ENCODE measurements at regions not wholly inside any gene's neighbourhood (a gene's known extent, or its start where the extent isn't known, plus 50 kb on each side); places are given as distances from the start of the nearest gene placed in this dataset.

DNA sequence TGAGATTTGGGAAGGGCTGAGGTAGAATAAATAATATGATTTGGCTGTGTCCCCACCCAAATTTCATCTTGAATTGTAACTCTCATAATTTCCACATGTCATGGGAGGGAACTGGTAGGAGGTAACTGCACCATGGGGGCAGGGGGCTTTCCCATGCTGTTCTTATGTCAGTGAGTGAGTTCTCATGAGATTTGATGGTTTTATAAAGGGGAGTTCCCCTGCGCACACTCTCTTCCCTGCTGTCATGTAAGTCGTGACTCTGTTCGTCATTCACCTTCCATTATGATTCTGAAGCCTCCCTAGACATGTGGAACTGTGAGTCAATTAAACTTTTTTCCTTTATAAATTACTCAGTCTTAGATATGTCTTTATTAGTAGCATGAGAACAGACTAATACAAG, 115.5 kb upstream of the STARD4 start:
- Histone ChIP-seq H3K36me3 (ENCODE audit: control insufficient read depth, insufficient read depth, low read length) (no peaks in the 10 kb centered on the region), H2AK9ac (replicated peaks; ENCODE audit: low read depth, low read length, poor library complexity) (no peak overlapping the region), H3K4ac (ENCODE audit: low read depth, low read length) (no peak overlapping the region), H3K4me2 (ENCODE audit: low read depth, low read length) (no peak overlapping the region), H2BK20ac (ENCODE audit: low read depth, low read length) (no peak overlapping the region), H3K4me3 (ENCODE audit: insufficient read depth, low read depth, low read length) (no peak overlapping the region), H2BK5ac (ENCODE audit: low read depth, low read length, poor library complexity, severe bottlenecking) (no peak overlapping the region), H3K79me1 (ENCODE audit: low read depth in 1 of 2, low read length in 2 of 2) (no peaks in the 10 kb centered on the region), H2BK120ac (ENCODE audit: low read depth, low read length) (no peak overlapping the region), H3K23ac (ENCODE audit: low read depth, low read length) (no peak overlapping the region), H3K27me3 (ENCODE audit: control insufficient read depth, insufficient read depth, low read length) (no peaks in the 10 kb centered on the region), H3K14ac (replicated peaks; ENCODE audit: low read depth, low read length) (no peak overlapping the region), H4K20me1 (ENCODE audit: insufficient read depth, low read length) (no peaks in the 10 kb centered on the region), H4K8ac (ENCODE audit: low read depth in 2 of 2, low read length in 2 of 2) (no peak overlapping the region), H2BK15ac (ENCODE audit: low read depth, low read length) (no peak overlapping the region), H2AFZ (replicated peaks; ENCODE audit: low read length, poor library complexity) (no peak overlapping the region), H3K56ac (ENCODE audit: extremely low read depth, insufficient read depth, low read length) (no peak overlapping the region), H3K9me1 (ENCODE audit: insufficient read depth, low read length) (no peaks in the 10 kb centered on the region), H3K18ac (ENCODE audit: low read depth, low read length) (no peak overlapping the region), H4K5ac (ENCODE audit: low read depth, low read length) (no peak overlapping the region), H3K9me3 (ENCODE audit: control insufficient read depth, insufficient read depth, low read length) (no peaks in the 10 kb centered on the region), H2AK5ac (ENCODE audit: low read depth, low read length) (no peak overlapping the region), H3K27ac (ENCODE audit: insufficient read depth, low read length) (no peak overlapping the region), H3K9ac (ENCODE audit: low read depth, low read length) (no peak overlapping the region), H4K91ac (ENCODE audit: insufficient read depth, low read depth, low read length) (no peak overlapping the region), H3K4me1 (ENCODE audit: control insufficient read depth, insufficient read depth, low read length) (no peaks in the 10 kb centered on the region)
- no peak for ATAC-seq (ENCODE audit: low read depth)
- dilution Hi-C loops (cut with HindIII; ENCODE audit: low sequenced_read_pairs, unreplicated experiment) (no loop called here), in situ Hi-C loops (cut with MboI; ENCODE audit: low sequenced_read_pairs) (no loop called here), intact Hi-C loops (cut with micrococcal nuclease) (no loop called here)
- TF ChIP-seq MXI1 (IDR thresholded peaks at IDR 0.05; ENCODE audit: borderline replicate concordance, low read depth, low read length), result no peak
- TF ChIP-seq RAD21 (IDR thresholded peaks at IDR 0.05; ENCODE audit: low read length), result no peak
- no peak for TF ChIP-seq CEBPB (IDR thresholded peaks at IDR 0.05; ENCODE audit: low read depth, low read length)
- no peak for TF ChIP-seq NFE2L2 (IDR thresholded peaks at IDR 0.05; ENCODE audit: low read depth, low read length)
- TF ChIP-seq RCOR1 (IDR thresholded peaks at IDR 0.05; ENCODE audit: insufficient replicate concordance, low read length), result no peak
- TF ChIP-seq MAZ (IDR thresholded peaks at IDR 0.05; ENCODE audit: borderline replicate concordance, low read depth, low read length), result no peak
- TF ChIP-seq POLR2A (IDR thresholded peaks at IDR 0.05; ENCODE audit: low read depth, low read length), result no peak
- TF ChIP-seq CHD1 (IDR thresholded peaks at IDR 0.05; ENCODE audit: low read depth, low read length), result no peak
- no peak for TF ChIP-seq ELK1 (IDR thresholded peaks at IDR 0.05; ENCODE audit: borderline replicate concordance, low read depth, low read length)
- TF ChIP-seq RFX5 (IDR thresholded peaks at IDR 0.05; ENCODE audit: low read depth, low read length), result no peak
- TF ChIP-seq, protein P1, sequence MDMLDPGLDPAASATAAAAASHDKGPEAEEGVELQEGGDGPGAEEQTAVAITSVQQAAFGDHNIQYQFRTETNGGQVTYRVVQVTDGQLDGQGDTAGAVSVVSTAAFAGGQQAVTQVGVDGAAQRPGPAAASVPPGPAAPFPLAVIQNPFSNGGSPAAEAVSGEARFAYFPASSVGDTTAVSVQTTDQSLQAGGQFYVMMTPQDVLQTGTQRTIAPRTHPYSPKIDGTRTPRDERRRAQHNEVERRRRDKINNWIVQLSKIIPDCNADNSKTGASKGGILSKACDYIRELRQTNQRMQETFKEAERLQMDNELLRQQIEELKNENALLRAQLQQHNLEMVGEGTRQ (IDR thresholded peaks at IDR 0.05; ENCODE audit: low read depth, low read length), result no peak
- TF ChIP-seq FOS (IDR thresholded peaks at IDR 0.05; ENCODE audit: low read depth, low read length), result no peak
- no peak for TF ChIP-seq MAFK (IDR thresholded peaks at IDR 0.05; ENCODE audit: low read depth, low read length)
- no peak for TF ChIP-seq BHLHE40 (IDR thresholded peaks at IDR 0.05; ENCODE audit: low read depth, low read length)
- TF ChIP-seq SMC3 (IDR thresholded peaks at IDR 0.05; ENCODE audit: low read depth, low read length), result no peak
- TF ChIP-seq, protein P2, sequence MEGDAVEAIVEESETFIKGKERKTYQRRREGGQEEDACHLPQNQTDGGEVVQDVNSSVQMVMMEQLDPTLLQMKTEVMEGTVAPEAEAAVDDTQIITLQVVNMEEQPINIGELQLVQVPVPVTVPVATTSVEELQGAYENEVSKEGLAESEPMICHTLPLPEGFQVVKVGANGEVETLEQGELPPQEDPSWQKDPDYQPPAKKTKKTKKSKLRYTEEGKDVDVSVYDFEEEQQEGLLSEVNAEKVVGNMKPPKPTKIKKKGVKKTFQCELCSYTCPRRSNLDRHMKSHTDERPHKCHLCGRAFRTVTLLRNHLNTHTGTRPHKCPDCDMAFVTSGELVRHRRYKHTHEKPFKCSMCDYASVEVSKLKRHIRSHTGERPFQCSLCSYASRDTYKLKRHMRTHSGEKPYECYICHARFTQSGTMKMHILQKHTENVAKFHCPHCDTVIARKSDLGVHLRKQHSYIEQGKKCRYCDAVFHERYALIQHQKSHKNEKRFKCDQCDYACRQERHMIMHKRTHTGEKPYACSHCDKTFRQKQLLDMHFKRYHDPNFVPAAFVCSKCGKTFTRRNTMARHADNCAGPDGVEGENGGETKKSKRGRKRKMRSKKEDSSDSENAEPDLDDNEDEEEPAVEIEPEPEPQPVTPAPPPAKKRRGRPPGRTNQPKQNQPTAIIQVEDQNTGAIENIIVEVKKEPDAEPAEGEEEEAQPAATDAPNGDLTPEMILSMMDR (conservative IDR thresholded peaks at IDR 0.05; ENCODE audit: low read depth, low read length), result no peak
- BruUV-seq (replicated peaks), result no TSS peak
- CTCF ChIA-PET, result no interaction called here
- no CpG with 5 or more reads among the region's 3 CpGs for WGBS, 2 experiments (ENCODE audit: extremely low coverage in 2 of 2, insufficient read length in 1 of 2)
- POLR2A ChIA-PET (ENCODE audit: unreplicated experiment), result no interaction called here
- DNase-seq, result no peak

Measured in IMR-90 (cell line).